HUES48 (cell line): ENCODE measurements at regions not wholly inside any gene's neighbourhood (a gene's known extent, or its start where the extent isn't known, plus 50 kb on each side); places are given as distances from the start of the nearest gene placed in this dataset.
"Not testable (repeated sequence)": the region's sequence is repeated elsewhere in the genome, so short reads cannot be mapped to it uniquely, and the experiment has no call there.

Source experiments
- H3K27ac ChIP-seq: one replicate; pipeline ENCODE4 v1.7.0; 2013; ENCODE audit warnings: low read depth, low read length, inconsistent platforms
- H3K27me3 ChIP-seq: 2 replicates; pipeline ENCODE4 v1.6.1; 2013; ENCODE audit warnings: mild to moderate bottlenecking, low read length; ENCODE audit not compliant: control insufficient read depth, insufficient read depth
- H3K36me3 ChIP-seq: 2 replicates; pipeline ENCODE4 v1.6.1; 2013; ENCODE audit warnings: low read length; ENCODE audit not compliant: control insufficient read depth, insufficient read depth
- H3K4me1 ChIP-seq: 2 replicates; pipeline ENCODE4 v1.6.1; 2013; ENCODE audit warnings: mild to moderate bottlenecking, low read length; ENCODE audit not compliant: control insufficient read depth, insufficient read depth
- H3K4me3 ChIP-seq: 2 replicates; pipeline ENCODE4 v1.5.1; 2013; ENCODE audit warnings: mild to moderate bottlenecking, low read depth, low read length
- H3K9ac ChIP-seq: 2 replicates; pipeline ENCODE4 v1.6.1; 2013; ENCODE audit warnings: mild to moderate bottlenecking, low read depth, low read length, moderate library complexity
- H3K9me3 ChIP-seq: 2 replicates; pipeline ENCODE4 v1.6.1; 2013; ENCODE audit warnings: low read length; ENCODE audit not compliant: control insufficient read depth, insufficient read depth

GRCh38 chr6:9236443-9236842, 801.1 kb upstream of the SLC35B3 start:
- Histone ChIP-seq H3K27me3 (no peaks in the 10 kb centered on the region), H3K27ac (no peak overlapping the region), H3K4me1 (no peaks in the 10 kb centered on the region), H3K9ac (no peak overlapping the region), H3K36me3 (no peaks in the 10 kb centered on the region), H3K9me3 (no peaks in the 10 kb centered on the region), H3K4me3 (no peak overlapping the region)

- Histone ChIP-seq H3K9ac (no peak overlapping the region), H3K36me3 (no peaks in the 10 kb centered on the region), H3K4me1 (no peaks in the 10 kb centered on the region), H3K4me3 (no peak overlapping the region), H3K27me3 (no peaks in the 10 kb centered on the region), H3K9me3 (no peaks in the 10 kb centered on the region), H3K27ac (no peak overlapping the region)
Observed at GRCh38 chr6:9233686-9234085, 798.3 kb upstream of the SLC35B3 start.

GRCh38 chr6:9233226-9233625, 797.9 kb upstream of the SLC35B3 start:
- Histone ChIP-seq H3K9me3 (no peaks in the 10 kb centered on the region), H3K36me3 (no peaks in the 10 kb centered on the region), H3K4me3 (no peak overlapping the region), H3K4me1 (no peaks in the 10 kb centered on the region), H3K9ac (no peak overlapping the region), H3K27ac (no peak overlapping the region), H3K27me3 (no peaks in the 10 kb centered on the region)

GRCh38 chr6:9225441-9225871, 790.1 kb upstream of the SLC35B3 start:
- Histone ChIP-seq H3K4me3 (no peak overlapping the region), H3K27ac (no peak overlapping the region), H3K4me1 (no peaks in the 10 kb centered on the region), H3K36me3 (no peaks in the 10 kb centered on the region), H3K27me3 (no peaks in the 10 kb centered on the region), H3K9ac (no peak overlapping the region), H3K9me3 (no peaks in the 10 kb centered on the region)

- no peaks in the 10 kb centered on the region for H3K36me3 ChIP-seq
- no peaks in the 10 kb centered on the region for H3K4me1 ChIP-seq
- H3K9me3 ChIP-seq = no peaks in the 10 kb centered on the region
- H3K9ac ChIP-seq = no peak overlapping the region
- no peaks in the 10 kb centered on the region for H3K27me3 ChIP-seq
- no peak overlapping the region for H3K4me3 ChIP-seq
- no peak overlapping the region for H3K27ac ChIP-seq
Observed at GRCh38 chr6:9224539-9224938, 789.2 kb upstream of the SLC35B3 start.

- H3K4me3 ChIP-seq, H3K4me1 ChIP-seq, H3K9me3 ChIP-seq, H3K9ac ChIP-seq, H3K36me3 ChIP-seq, H3K27me3 ChIP-seq, H3K27ac ChIP-seq: not testable (repeated sequence)
Observed at GRCh38 chr6:9213717-9214116, 778.4 kb upstream of the SLC35B3 start.

GRCh38 chr6:9208966-9209365, 773.6 kb upstream of the SLC35B3 start:
- no peaks in the 10 kb centered on the region for H3K36me3 ChIP-seq
- no peak overlapping the region for H3K4me3 ChIP-seq

GRCh38 chr6:9205645-9206044, 770.3 kb upstream of the SLC35B3 start:
- no peak overlapping the region for H3K9ac ChIP-seq
- H3K4me3 ChIP-seq = no peak overlapping the region
- H3K27ac ChIP-seq = no peak overlapping the region
- H3K9me3 ChIP-seq = no peaks in the 10 kb centered on the region
- H3K36me3 ChIP-seq = no peaks in the 10 kb centered on the region
- no peaks in the 10 kb centered on the region for H3K27me3 ChIP-seq
- peaks cover 7% of the 10 kb centered on the region for H3K4me1 ChIP-seq

More at GRCh38 chr6:9208966-9209365, 773.6 kb upstream of the SLC35B3 start:
- Histone ChIP-seq H3K27me3 (no peaks in the 10 kb centered on the region), H3K4me1 (no peaks in the 10 kb centered on the region), H3K9me3 (no peaks in the 10 kb centered on the region), H3K9ac (no peak overlapping the region), H3K27ac (no peak overlapping the region)

- Histone ChIP-seq H3K9ac (no peak overlapping the region), H3K9me3 (no peaks in the 10 kb centered on the region), H3K27me3 (no peaks in the 10 kb centered on the region), H3K36me3 (no peaks in the 10 kb centered on the region), H3K4me3 (no peak overlapping the region), H3K27ac (no peak overlapping the region), H3K4me1 (peaks cover 16% of the 10 kb centered on the region)
Observed at GRCh38 chr6:9204171-9204570, 768.8 kb upstream of the SLC35B3 start.

- Histone ChIP-seq H3K4me1 (peaks cover 17% of the 10 kb centered on the region), H3K36me3 (no peaks in the 10 kb centered on the region), H3K27ac (peak overlapping the region; percentile 46), H3K9me3 (no peaks in the 10 kb centered on the region), H3K4me3 (no peak overlapping the region; the same call in 1 of the 2 replicates), H3K9ac (peak overlapping the region; percentile 18; the same call in 1 of the 2 replicates), H3K27me3 (no peaks in the 10 kb centered on the region)
Observed at GRCh38 chr6:9200712-9201111, 765.4 kb upstream of the SLC35B3 start.

- no peak overlapping the region for H3K9ac ChIP-seq
- H3K36me3 ChIP-seq = no peaks in the 10 kb centered on the region
- no peak overlapping the region for H3K4me3 ChIP-seq
- H3K4me1 ChIP-seq = peaks cover 17% of the 10 kb centered on the region
- H3K27me3 ChIP-seq = no peaks in the 10 kb centered on the region
- H3K9me3 ChIP-seq = no peaks in the 10 kb centered on the region
- no peak overlapping the region for H3K27ac ChIP-seq
Observed at GRCh38 chr6:9197726-9198125, 762.4 kb upstream of the SLC35B3 start.

GRCh38 chr6:9195322-9195721, 760.0 kb upstream of the SLC35B3 start:
- no peak overlapping the region for H3K27ac ChIP-seq
- H3K9me3 ChIP-seq = no peaks in the 10 kb centered on the region
- H3K4me1 ChIP-seq = 0 out of 2 replicates have a peak, but pooled peaks cover 6% of the 10 kb centered on the region
- no peak overlapping the region for H3K4me3 ChIP-seq
- no peaks in the 10 kb centered on the region for H3K27me3 ChIP-seq
- no peaks in the 10 kb centered on the region for H3K36me3 ChIP-seq
- H3K9ac ChIP-seq = no peak overlapping the region
